ENCODE measurements at regions not wholly inside any gene's neighbourhood (a gene's known extent, or its start where the extent isn't known, plus 50 kb on each side); places are given as distances from the start of the nearest gene placed in this dataset.

- no peak overlapping the region for H3K4me3 ChIP-seq (ENCODE audit: low read depth, low read length)
- no peak for DNase-seq (ENCODE audit: low read depth)
- TF ChIP-seq, protein P1, sequence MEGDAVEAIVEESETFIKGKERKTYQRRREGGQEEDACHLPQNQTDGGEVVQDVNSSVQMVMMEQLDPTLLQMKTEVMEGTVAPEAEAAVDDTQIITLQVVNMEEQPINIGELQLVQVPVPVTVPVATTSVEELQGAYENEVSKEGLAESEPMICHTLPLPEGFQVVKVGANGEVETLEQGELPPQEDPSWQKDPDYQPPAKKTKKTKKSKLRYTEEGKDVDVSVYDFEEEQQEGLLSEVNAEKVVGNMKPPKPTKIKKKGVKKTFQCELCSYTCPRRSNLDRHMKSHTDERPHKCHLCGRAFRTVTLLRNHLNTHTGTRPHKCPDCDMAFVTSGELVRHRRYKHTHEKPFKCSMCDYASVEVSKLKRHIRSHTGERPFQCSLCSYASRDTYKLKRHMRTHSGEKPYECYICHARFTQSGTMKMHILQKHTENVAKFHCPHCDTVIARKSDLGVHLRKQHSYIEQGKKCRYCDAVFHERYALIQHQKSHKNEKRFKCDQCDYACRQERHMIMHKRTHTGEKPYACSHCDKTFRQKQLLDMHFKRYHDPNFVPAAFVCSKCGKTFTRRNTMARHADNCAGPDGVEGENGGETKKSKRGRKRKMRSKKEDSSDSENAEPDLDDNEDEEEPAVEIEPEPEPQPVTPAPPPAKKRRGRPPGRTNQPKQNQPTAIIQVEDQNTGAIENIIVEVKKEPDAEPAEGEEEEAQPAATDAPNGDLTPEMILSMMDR (IDR thresholded peaks at IDR 0.05; ENCODE audit: insufficient read depth, low read depth, low read length, missing control alignments) = no peak
Observed at GRCh38 chr10:121308020-121308419, 290.2 kb downstream of the FGFR2 start.

- no peak for DNase-seq (ENCODE audit: low read depth)
- no peak overlapping the region for H3K4me3 ChIP-seq (ENCODE audit: low read depth, low read length)
- TF ChIP-seq, protein P1 (IDR thresholded peaks at IDR 0.05; ENCODE audit: insufficient read depth, low read depth, low read length, missing control alignments) = no peak
Observed at GRCh38 chr10:121309164-121309563, 289.1 kb downstream of the FGFR2 start.

DNA sequence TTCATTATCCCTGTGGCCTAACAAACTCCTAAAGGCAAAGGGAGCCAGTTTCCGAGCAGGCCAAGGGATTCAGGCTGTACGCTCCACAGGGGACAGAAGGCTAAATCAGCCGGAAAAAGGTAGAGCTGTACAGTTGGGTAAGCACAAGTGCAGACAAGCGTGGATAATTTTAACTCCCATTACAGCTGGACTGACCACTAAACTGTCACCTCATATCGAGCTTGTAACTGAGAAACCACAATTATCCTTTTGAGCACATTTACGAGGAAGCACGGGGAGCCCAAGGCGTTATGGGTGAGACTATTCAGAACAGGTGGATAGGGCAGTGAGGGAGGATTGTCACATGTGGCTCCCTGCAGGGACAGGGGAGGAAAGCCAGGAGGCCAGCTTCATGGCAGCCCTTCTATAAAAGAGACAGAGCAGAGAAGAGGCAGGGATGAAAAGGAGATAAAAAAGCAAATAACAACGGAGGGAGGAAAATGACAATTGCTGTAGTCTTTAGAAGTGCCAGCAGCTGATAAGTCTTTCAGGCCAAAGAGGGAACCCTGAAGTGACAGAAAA lies 288.0 kb downstream of the FGFR2 start:
- no peak for DNase-seq (ENCODE audit: low read depth)
- TF ChIP-seq, protein P1 (IDR thresholded peaks at IDR 0.05; ENCODE audit: insufficient read depth, low read depth, low read length, missing control alignments) = no peak
- no peak overlapping the region for H3K4me3 ChIP-seq (ENCODE audit: low read depth, low read length)

DNA sequence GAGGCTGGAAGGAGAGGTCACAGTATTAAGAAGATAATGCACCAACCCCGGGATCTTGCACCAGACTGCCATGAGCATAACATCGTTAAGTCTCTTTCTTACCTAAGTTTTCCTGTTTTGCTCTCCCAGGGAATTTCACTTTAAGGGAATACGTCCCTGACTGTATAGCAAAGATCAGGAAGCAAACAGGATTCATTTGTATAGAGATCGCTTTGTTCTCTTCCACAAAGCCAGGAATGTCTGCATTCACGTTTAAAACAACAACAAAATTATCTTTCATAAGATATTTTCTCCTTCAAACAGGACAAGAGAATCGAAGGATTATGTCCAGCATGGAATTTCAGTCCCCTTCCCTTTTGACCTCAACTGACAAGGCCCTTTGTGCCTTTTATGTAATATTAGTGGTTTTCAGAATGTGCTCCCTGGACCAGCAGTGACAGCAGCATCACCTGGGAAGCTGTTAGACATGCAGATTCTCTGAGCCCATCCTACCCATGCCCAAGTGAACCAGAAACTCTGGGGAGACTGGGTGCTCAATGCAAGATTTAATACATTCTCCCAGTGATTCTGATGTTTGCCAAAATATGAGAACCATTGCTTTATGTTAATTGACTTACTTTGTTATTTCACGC lies 286.3 kb downstream of the FGFR2 start:
- no peak overlapping the region for H3K4me3 ChIP-seq (ENCODE audit: low read depth, low read length)
- DNase-seq (ENCODE audit: low read depth) = no peak
- TF ChIP-seq, protein P1 (IDR thresholded peaks at IDR 0.05; ENCODE audit: insufficient read depth, low read depth, low read length, missing control alignments) = no peak

DNA sequence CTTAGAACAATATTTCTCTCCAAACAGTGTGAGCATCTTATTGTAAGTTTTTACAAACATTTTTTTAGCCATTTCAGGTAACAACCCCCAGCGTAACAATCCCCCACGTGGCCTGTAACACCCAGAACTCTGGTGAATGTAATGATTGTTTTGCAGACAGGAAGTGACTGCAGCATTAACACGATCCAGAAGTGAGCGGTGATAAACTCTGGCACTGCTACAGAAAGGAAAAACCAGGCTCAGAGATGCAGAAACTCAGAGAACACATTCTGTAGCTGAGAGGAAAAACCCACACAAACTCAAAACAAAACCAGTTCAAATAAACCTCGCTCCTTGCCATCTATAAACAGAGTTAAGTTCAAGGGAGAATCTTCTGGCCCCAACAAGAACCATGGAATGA lies 285.7 kb downstream of the FGFR2 start:
- no peak for DNase-seq (ENCODE audit: low read depth)
- TF ChIP-seq, protein P1 (IDR thresholded peaks at IDR 0.05; ENCODE audit: insufficient read depth, low read depth, low read length, missing control alignments) = no peak
- H3K4me3 ChIP-seq (ENCODE audit: low read depth, low read length) = no peak overlapping the region

DNA sequence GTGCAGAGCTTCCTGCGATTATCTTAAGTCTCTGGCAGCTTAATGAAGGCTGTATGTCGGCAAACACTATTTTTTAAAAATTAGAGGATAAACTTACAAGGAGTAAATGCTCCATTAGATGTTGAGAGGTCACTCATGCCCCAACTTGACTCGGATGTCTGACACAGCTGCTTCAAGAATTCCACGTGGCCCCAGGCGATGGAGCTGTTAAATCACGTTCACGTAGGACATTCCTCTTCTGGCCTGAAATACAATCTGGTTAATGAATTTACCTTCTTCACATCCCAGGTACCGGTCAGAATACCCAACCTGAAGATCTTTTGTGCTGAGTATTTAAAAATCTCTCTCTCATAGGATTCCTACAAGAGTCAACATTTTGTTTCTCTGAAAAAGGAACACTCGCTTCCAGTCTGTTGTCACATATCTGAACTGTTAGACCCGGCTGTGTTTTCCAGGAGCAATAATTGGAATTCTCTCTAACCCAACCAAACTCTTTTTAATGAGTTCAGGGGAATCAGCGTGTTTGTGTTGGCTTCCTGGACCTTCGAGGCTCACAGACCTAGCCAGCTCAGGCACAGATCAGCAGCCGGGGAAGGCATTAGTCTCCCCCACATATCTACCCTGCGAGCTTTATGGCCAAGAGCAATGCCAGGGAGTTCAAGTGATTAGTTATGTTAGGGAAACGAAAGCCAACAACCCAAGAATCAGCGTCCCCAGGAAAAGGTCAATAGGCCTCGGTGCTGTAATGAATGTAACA lies 284.9 kb downstream of the FGFR2 start:
- DNase-seq (ENCODE audit: low read depth) = no peak

More for the DNA sequence above, 284.9 kb downstream of the FGFR2 start:
- TF ChIP-seq, protein P1 (IDR thresholded peaks at IDR 0.05; ENCODE audit: insufficient read depth, low read depth, low read length, missing control alignments) = no peak
- no peak overlapping the region for H3K4me3 ChIP-seq (ENCODE audit: low read depth, low read length)

Measured in GM12865 (cell line).